Spleen (tissue), 7 donors: ENCODE measurements at regions not wholly inside any gene's neighbourhood (a gene's known extent, or its start where the extent isn't known, plus 50 kb on each side); places are given as distances from the start of the nearest gene placed in this dataset.

Source experiments
- CTCF ChIP-seq, 11 experiments: fragments of 200-600 bp in 7 of 11; fragments of 450-650 bp in 4 of 11; sonication (generic) in 4 of 11; IDR thresholded peaks in 8 of 11; conservative IDR thresholded peaks in 3 of 11; 1 replicate in 7 of 11; 2 replicates in 4 of 11; pipeline versions ENCODE4 v1.4.0 to v1.8.0; 2016 to 2021; ENCODE audit warnings: antibody characterized with exemption in 11 of 11, inconsistent platforms in 4 of 11, mild to moderate bottlenecking in 1 of 11
- POLR2A ChIP-seq, 3 donors: fragments of 450-650 bp; IDR thresholded peaks; one replicate each; pipeline ENCODE4 v1.5.1; 2017; ENCODE audit warnings: antibody characterized with exemption in 3 of 3, mild to moderate bottlenecking in 1 of 3
- donor health status: DM: no; HTN: no; CAD: no; lungs with moderate emphysema.
- donor health status: DM: no; HTN: no; CAD: no.
- donor health status: DM: no; HTN: no; CAD: no.

- TF ChIP-seq CTCF (IDR thresholded peaks at IDR 0.05 in 8 of 11, conservative IDR thresholded peaks at IDR 0.05 in 3 of 11) (no peak), POLR2A (IDR thresholded peaks at IDR 0.05) (no peak)
Observed at GRCh38 chr16:25493136-25493811, 198.5 kb upstream of the HS3ST4 start.
